BE2C (cell line): ENCODE measurements at regions not wholly inside any gene's neighbourhood (a gene's known extent, or its start where the extent isn't known, plus 50 kb on each side); places are given as distances from the start of the nearest gene placed in this dataset.

Source experiments
- DNase-seq: peaks from one replicate; pipeline ENCODE4 v3.0.0-alpha.2; 2020
- H3K27me3 ChIP-seq: fragments of 250-450 bp; sonication (Bioruptor Pico); 2 replicates; pipeline ENCODE4 v1.5.1; 2020; ENCODE audit warnings: mild to moderate bottlenecking
- H3K36me3 ChIP-seq: fragments of 250-450 bp; sonication (Bioruptor Pico); 2 replicates; pipeline ENCODE4 v1.5.1; 2020; ENCODE audit warnings: mild to moderate bottlenecking
- H3K4me1 ChIP-seq: fragments of 250-450 bp; sonication (Bioruptor Pico); 2 replicates; pipeline ENCODE4 v1.5.1; 2020
- H3K4me3 ChIP-seq: 2 replicates; pipeline ENCODE4 v1.5.1; 2011; ENCODE audit warnings: low read depth, low read length
- H3K9me3 ChIP-seq: fragments of 250-450 bp; sonication (Bioruptor Pico); 2 replicates; pipeline ENCODE4 v1.5.1; 2020
- TF ChIP-seq, protein P1 (sequence below): IDR thresholded peaks from 2 replicates; pipeline ENCODE4 v1.5.1; 2012; ENCODE audit warnings: mild to moderate bottlenecking, low read depth, low read length

GRCh38 chr18:41343808-41344207, 611.2 kb upstream of the PIK3C3 start:
- H3K4me3 ChIP-seq, result no peak overlapping the region
- H3K9me3 ChIP-seq, result no peaks in the 10 kb centered on the region
- no peaks in the 10 kb centered on the region for H3K4me1 ChIP-seq
- no peaks in the 10 kb centered on the region for H3K27me3 ChIP-seq
- no peak for DNase-seq
- TF ChIP-seq, protein P1, sequence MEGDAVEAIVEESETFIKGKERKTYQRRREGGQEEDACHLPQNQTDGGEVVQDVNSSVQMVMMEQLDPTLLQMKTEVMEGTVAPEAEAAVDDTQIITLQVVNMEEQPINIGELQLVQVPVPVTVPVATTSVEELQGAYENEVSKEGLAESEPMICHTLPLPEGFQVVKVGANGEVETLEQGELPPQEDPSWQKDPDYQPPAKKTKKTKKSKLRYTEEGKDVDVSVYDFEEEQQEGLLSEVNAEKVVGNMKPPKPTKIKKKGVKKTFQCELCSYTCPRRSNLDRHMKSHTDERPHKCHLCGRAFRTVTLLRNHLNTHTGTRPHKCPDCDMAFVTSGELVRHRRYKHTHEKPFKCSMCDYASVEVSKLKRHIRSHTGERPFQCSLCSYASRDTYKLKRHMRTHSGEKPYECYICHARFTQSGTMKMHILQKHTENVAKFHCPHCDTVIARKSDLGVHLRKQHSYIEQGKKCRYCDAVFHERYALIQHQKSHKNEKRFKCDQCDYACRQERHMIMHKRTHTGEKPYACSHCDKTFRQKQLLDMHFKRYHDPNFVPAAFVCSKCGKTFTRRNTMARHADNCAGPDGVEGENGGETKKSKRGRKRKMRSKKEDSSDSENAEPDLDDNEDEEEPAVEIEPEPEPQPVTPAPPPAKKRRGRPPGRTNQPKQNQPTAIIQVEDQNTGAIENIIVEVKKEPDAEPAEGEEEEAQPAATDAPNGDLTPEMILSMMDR, result no peak
- no peaks in the 10 kb centered on the region for H3K36me3 ChIP-seq

DNA sequence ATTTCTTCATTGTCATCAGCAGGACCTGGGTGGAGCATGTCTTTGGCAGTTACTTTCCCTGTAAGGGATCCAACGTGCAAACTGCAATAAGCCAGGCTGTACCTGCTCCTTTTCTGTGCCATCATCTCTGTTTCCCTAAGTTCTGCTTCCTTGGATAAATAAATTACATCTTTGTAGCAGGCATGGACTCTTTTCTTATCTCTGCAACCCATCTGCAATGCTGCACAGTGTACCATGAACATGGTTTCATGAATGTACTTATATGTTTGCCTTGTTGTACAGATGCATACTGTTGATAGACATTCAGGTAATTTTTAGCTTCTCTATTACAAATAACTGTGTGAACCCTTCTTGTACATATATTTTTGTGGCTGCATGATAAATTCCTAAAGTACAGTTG, 616.7 kb upstream of the PIK3C3 start:
- H3K9me3 ChIP-seq, result no peaks in the 10 kb centered on the region
- H3K4me3 ChIP-seq, result no peak overlapping the region
- TF ChIP-seq, protein P1, result no peak
- H3K4me1 ChIP-seq, result no peaks in the 10 kb centered on the region
- no peaks in the 10 kb centered on the region for H3K27me3 ChIP-seq
- no peak for DNase-seq
- H3K36me3 ChIP-seq, result no peaks in the 10 kb centered on the region

GRCh38 chr18:41331661-41332060, 623.4 kb upstream of the PIK3C3 start:
- no peaks in the 10 kb centered on the region for H3K4me1 ChIP-seq
- DNase-seq, result no peak
- no peak overlapping the region for H3K4me3 ChIP-seq
- H3K27me3 ChIP-seq, result no peaks in the 10 kb centered on the region
- H3K9me3 ChIP-seq, result no peaks in the 10 kb centered on the region
- no peaks in the 10 kb centered on the region for H3K36me3 ChIP-seq
- TF ChIP-seq, protein P1, result no peak

GRCh38 chr18:41326311-41326710, 628.7 kb upstream of the PIK3C3 start:
- Histone ChIP-seq H3K9me3 (no peaks in the 10 kb centered on the region), H3K27me3 (no peaks in the 10 kb centered on the region)
- DNase-seq, result no peak

DNA sequence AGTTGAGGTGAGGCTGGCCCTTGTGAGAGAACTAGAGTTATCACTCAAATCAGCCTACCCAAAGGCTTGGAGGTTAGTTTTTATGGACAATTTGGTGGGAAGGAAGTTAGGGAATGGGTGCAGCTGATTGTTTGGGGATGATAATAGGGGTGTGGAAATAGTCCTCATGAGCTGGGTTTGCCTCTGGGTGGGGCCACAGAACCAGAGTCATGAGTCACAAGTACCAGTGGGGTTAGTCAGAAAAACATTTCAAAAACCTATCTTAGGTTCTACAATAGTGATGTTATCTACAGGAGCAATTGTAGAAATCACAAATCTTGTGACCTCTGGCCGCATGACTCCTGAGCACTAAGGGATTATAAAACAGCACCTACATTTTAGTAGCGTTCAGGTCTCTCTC, 630.1 kb upstream of the PIK3C3 start:
- H3K27me3 ChIP-seq, result no peaks in the 10 kb centered on the region
- TF ChIP-seq, protein P1, result no peak
- H3K9me3 ChIP-seq, result no peaks in the 10 kb centered on the region
- H3K4me1 ChIP-seq, result no peaks in the 10 kb centered on the region
- H3K36me3 ChIP-seq, result no peaks in the 10 kb centered on the region
- no peak overlapping the region for H3K4me3 ChIP-seq
- no peak for DNase-seq

More at GRCh38 chr18:41326311-41326710, 628.7 kb upstream of the PIK3C3 start:
- TF ChIP-seq, protein P1, result no peak
- H3K4me1 ChIP-seq, result no peaks in the 10 kb centered on the region
- H3K36me3 ChIP-seq, result no peaks in the 10 kb centered on the region
- no peak overlapping the region for H3K4me3 ChIP-seq

- TF ChIP-seq, protein P1, result no peak
- Histone ChIP-seq H3K27me3 (no peaks in the 10 kb centered on the region), H3K9me3 (no peaks in the 10 kb centered on the region), H3K36me3 (no peaks in the 10 kb centered on the region), H3K4me3 (no peak overlapping the region), H3K4me1 (no peaks in the 10 kb centered on the region)
- DNase-seq, result no peak
These were observed 630.8 kb upstream of the PIK3C3 start for GRCh38 chr18:41324020-41324791.
